Endodermal cell (in vitro differentiated cells): ENCODE measurements at regions not wholly inside any gene's neighbourhood (a gene's known extent, or its start where the extent isn't known, plus 50 kb on each side); places are given as distances from the start of the nearest gene placed in this dataset.

Experiments
- DNase-seq: peaks from one replicate; pipeline ENCODE4 v3.0.0-alpha.2; 2017
- H3K27ac ChIP-seq: 2 replicates; pipeline ENCODE4 v1.5.1; 2013; ENCODE audit warnings: mild to moderate bottlenecking, low read depth, low read length, moderate library complexity
- H3K27me3 ChIP-seq: 2 replicates; pipeline ENCODE4 v1.6.1; 2013; ENCODE audit warnings: mild to moderate bottlenecking, low read length, moderate library complexity; ENCODE audit not compliant: insufficient read depth, control insufficient read depth, poor library complexity, severe bottlenecking
- H3K36me3 ChIP-seq: 2 replicates; pipeline ENCODE4 v1.7.0; 2013; ENCODE audit warnings: mild to moderate bottlenecking, low read length, moderate library complexity; ENCODE audit not compliant: control insufficient read depth, insufficient read depth
- H3K4me1 ChIP-seq: one replicate; pipeline ENCODE4 v1.7.0; 2013; ENCODE audit warnings: low read length; ENCODE audit not compliant: control insufficient read depth, insufficient read depth
- H3K4me3 ChIP-seq: 2 replicates; pipeline ENCODE4 v1.5.1; 2013; ENCODE audit warnings: mild to moderate bottlenecking, low read length, moderate library complexity
- H3K9ac ChIP-seq: 2 replicates; pipeline ENCODE4 v1.6.1; 2013; ENCODE audit warnings: mild to moderate bottlenecking, low read length, moderate library complexity; ENCODE audit not compliant: poor library complexity, severe bottlenecking; ENCODE audit errors: extremely low read depth
- H3K9me3 ChIP-seq: 2 replicates; pipeline ENCODE4 v1.6.1; 2013; ENCODE audit warnings: mild to moderate bottlenecking, low read length, moderate library complexity; ENCODE audit not compliant: control insufficient read depth
- H3K27ac Mint-ChIP-seq: 2 replicates; pipeline ENCODE4 v1.8.0; 2020; ENCODE audit warnings: mixed read lengths
- H3K27me3 Mint-ChIP-seq: 2 replicates; pipeline ENCODE4 v1.8.0; 2021; ENCODE audit warnings: mild to moderate bottlenecking, mixed read lengths; ENCODE audit not compliant: insufficient read depth
- H3K36me3 Mint-ChIP-seq: 2 replicates; pipeline ENCODE4 v1.8.0; 2020; ENCODE audit warnings: low read depth, mixed read lengths
- H3K4me1 Mint-ChIP-seq: 2 replicates; pipeline ENCODE4 v1.8.0; 2020; ENCODE audit warnings: mixed read lengths
- H3K4me3 Mint-ChIP-seq: 2 replicates; pipeline ENCODE4 v1.8.0; 2020; ENCODE audit warnings: mild to moderate bottlenecking, moderate library complexity, mixed read lengths
- H3K9me3 Mint-ChIP-seq: 2 replicates; pipeline ENCODE4 v1.8.0; 2020; ENCODE audit warnings: mild to moderate bottlenecking, mixed read lengths
- WGBS, 2 experiments: methylation state at CpG; one replicate each; pipeline versions ENCODE4 v1.1.5 to v1.1.7; 2013; ENCODE audit warnings: missing lambda C conversion rate in 2 of 2, mixed read lengths in 1 of 2; ENCODE audit not compliant: insufficient coverage in 1 of 2, insufficient read length in 1 of 2; 5-methylcytosine and 5-hydroxymethylcytosine counted together
- TF ChIP-seq, protein P1 (sequence below): fragments of 200-600 bp; sonication (generic); conservative IDR thresholded peaks from 2 replicates; pipeline ENCODE4 v1.5.0; 2021; ENCODE audit warnings: antibody characterized with exemption, mild to moderate bottlenecking

DNA sequence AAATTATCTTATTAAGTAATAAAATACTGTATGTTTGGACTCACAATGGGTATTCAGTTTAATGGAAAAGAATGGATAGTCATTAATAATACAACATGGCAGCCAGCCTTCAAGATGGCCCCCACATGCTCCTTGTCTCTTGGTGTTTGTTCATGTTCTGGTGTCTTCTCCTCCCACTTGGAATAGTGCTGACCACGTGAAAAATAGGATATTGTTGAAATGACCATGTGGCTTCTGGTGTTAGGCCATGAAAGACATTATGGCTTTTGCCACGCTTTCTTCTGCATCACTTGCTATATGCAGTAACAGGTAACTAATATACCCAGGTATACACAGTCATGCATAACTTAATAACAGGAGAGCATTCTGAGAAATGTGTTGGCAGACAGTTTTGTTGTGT, 341.0 kb downstream of the KCNJ2 start:
- no peak overlapping the region for H3K27ac ChIP-seq
- DNase-seq: no peak
- no peak overlapping the region for H3K27ac Mint-ChIP-seq
- TF ChIP-seq, protein P1, sequence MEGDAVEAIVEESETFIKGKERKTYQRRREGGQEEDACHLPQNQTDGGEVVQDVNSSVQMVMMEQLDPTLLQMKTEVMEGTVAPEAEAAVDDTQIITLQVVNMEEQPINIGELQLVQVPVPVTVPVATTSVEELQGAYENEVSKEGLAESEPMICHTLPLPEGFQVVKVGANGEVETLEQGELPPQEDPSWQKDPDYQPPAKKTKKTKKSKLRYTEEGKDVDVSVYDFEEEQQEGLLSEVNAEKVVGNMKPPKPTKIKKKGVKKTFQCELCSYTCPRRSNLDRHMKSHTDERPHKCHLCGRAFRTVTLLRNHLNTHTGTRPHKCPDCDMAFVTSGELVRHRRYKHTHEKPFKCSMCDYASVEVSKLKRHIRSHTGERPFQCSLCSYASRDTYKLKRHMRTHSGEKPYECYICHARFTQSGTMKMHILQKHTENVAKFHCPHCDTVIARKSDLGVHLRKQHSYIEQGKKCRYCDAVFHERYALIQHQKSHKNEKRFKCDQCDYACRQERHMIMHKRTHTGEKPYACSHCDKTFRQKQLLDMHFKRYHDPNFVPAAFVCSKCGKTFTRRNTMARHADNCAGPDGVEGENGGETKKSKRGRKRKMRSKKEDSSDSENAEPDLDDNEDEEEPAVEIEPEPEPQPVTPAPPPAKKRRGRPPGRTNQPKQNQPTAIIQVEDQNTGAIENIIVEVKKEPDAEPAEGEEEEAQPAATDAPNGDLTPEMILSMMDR: no peak
- no peaks in the 10 kb centered on the region for H3K36me3 ChIP-seq
- H3K4me1 ChIP-seq: peaks cover 4% of the 10 kb centered on the region
- H3K9ac ChIP-seq: no peak overlapping the region
- H3K4me3 Mint-ChIP-seq: no peak overlapping the region
- peaks cover 5% of the 10 kb centered on the region for H3K4me1 Mint-ChIP-seq
- no peak overlapping the region for H3K4me3 ChIP-seq
- H3K27me3 Mint-ChIP-seq: no peaks in the 10 kb centered on the region
- 88 to 100% methylated on average over 1 to 2 of the region's 2 CpGs for WGBS, 2 experiments
- H3K9me3 ChIP-seq: no peaks in the 10 kb centered on the region
- no peaks in the 10 kb centered on the region for H3K36me3 Mint-ChIP-seq
- no peaks in the 10 kb centered on the region for H3K9me3 Mint-ChIP-seq
- H3K27me3 ChIP-seq: no peaks in the 10 kb centered on the region

DNA sequence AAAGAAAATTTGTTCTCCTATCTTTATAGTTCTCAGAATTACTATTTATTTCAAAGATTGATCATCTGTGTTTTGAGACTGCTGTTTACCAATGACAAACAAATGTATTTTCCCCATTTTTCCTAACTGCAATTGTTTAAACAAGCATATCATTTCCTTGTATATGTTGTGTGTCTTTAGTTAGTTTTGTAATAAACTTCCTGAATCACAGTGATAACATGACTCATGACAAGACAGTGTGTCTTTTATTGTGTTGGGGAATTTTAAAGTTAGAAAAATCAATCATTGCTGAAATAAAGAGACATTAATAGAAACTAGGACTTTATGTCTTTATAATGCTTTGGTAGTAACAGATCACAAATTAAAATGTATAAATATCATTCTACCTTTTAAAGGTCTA, 348.5 kb downstream of the KCNJ2 start:
- Mint-ChIP-seq H3K27me3 (no peaks in the 10 kb centered on the region), H3K4me3 (no peak overlapping the region), H3K36me3 (no peaks in the 10 kb centered on the region), H3K27ac (no peak overlapping the region), H3K9me3 (no peaks in the 10 kb centered on the region), H3K4me1 (no peaks in the 10 kb centered on the region)
- H3K4me3 ChIP-seq: no peak overlapping the region
- no peaks in the 10 kb centered on the region for H3K9me3 ChIP-seq
- H3K27ac ChIP-seq: no peak overlapping the region
- H3K9ac ChIP-seq: no peak overlapping the region
- no peaks in the 10 kb centered on the region for H3K36me3 ChIP-seq
- no peak for DNase-seq
- no peaks in the 10 kb centered on the region for H3K4me1 ChIP-seq
- no peaks in the 10 kb centered on the region for H3K27me3 ChIP-seq
- TF ChIP-seq, protein P1: no peak

DNA sequence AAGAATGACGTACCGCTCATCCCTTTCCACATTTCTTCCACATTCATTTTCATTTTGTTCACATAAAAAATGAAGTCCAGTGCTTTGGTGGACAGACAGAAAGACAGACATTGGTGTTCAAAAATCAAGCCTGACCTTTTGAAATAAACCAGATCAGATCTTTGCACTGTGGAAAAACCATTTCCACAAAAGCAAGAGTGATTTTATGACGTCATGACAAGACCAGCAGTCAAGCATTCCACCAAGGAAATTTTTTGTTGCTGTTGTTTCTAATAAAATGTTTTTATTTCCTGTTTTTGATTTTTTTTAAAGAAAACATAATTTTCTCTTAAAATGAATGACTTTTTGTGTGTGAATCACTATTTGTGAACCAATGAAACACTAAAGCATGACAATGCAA, 350.0 kb downstream of the KCNJ2 start:
- Mint-ChIP-seq H3K36me3 (no peaks in the 10 kb centered on the region), H3K27me3 (no peaks in the 10 kb centered on the region), H3K9me3 (no peaks in the 10 kb centered on the region), H3K4me3 (no peak overlapping the region), H3K27ac (no peak overlapping the region), H3K4me1 (no peaks in the 10 kb centered on the region)
- TF ChIP-seq, protein P1: no peak
- Histone ChIP-seq H3K27me3 (no peaks in the 10 kb centered on the region), H3K36me3 (no peaks in the 10 kb centered on the region), H3K4me1 (no peaks in the 10 kb centered on the region), H3K27ac (no peak overlapping the region), H3K4me3 (no peak overlapping the region), H3K9ac (no peak overlapping the region), H3K9me3 (no peaks in the 10 kb centered on the region)
- DNase-seq: no peak
- WGBS, 2 experiments: 92 to 100% methylated on average over 3 of the region's 3 CpGs
